ENCODE measurements at regions not wholly inside any gene's neighbourhood (a gene's known extent, or its start where the extent isn't known, plus 50 kb on each side); places are given as distances from the start of the nearest gene placed in this dataset.

- no peak overlapping the region for H3K27ac ChIP-seq (ENCODE audit: insufficient read depth in 1 of 2, low read depth in 1 of 2, low read length in 2 of 2, poor library complexity in 1 of 2, severe bottlenecking in 2 of 2)
- POLR2A ChIA-PET = no interaction called here
- DNase-seq = no peak
- WGBS (ENCODE audit: insufficient coverage) = 2% methylated on average over 6 of the region's 8 CpGs
- no peak overlapping the region for H3K4me3 ChIP-seq (ENCODE audit: control insufficient read depth in 1 of 7, extremely low read depth in 1 of 7, insufficient read depth in 4 of 7, low read depth in 2 of 7, low read length in 6 of 7)
- no peaks in the 10 kb centered on the region for H3K9me3 ChIP-seq (ENCODE audit: control extremely low read depth in 1 of 5, control insufficient read depth in 4 of 5, insufficient read depth in 2 of 5, low read depth in 1 of 5, low read length in 4 of 5)
- CTCF ChIA-PET = interaction anchor here (1.1 to 2.8 kb wide), 2 partner anchors 513 to 517 kb away, joined by 4 to 10 read pairs; no protein-coding TSS in a partner anchor
- H3K4me1 ChIP-seq (ENCODE audit: control extremely low read depth in 1 of 4, control insufficient read depth in 4 of 4, insufficient read depth in 4 of 4, low read length in 3 of 4) = peaks cover 0 to 5% (median 2%) of the 10 kb centered on the region in 4 experiments
- H3K27me3 ChIP-seq (replicated peaks in 2 of 5; ENCODE audit: control insufficient read depth in 4 of 5, insufficient read depth in 5 of 5, low read length in 4 of 5) = peaks cover 34 to 95% (median 58%) of the 10 kb centered on the region in 5 experiments
- H3K36me3 ChIP-seq (ENCODE audit: control insufficient read depth in 4 of 4, insufficient read depth in 4 of 4, low read length in 3 of 4) = no peaks in the 10 kb centered on the region
Measured at GRCh38 chr2:176643646-176644045, 374.4 kb downstream of the MTX2 start.

GRCh38 chr2:176645494-176645893 lies 376.3 kb downstream of the MTX2 start:
- peaks cover 0 to 5% (median 2%) of the 10 kb centered on the region in 4 experiments for H3K4me1 ChIP-seq (ENCODE audit: control extremely low read depth in 1 of 4, control insufficient read depth in 4 of 4, insufficient read depth in 4 of 4, low read length in 3 of 4)
- peaks cover 30 to 94% (median 53%) of the 10 kb centered on the region in 5 experiments for H3K27me3 ChIP-seq (replicated peaks in 2 of 5; ENCODE audit: control insufficient read depth in 4 of 5, insufficient read depth in 5 of 5, low read length in 4 of 5)
- DNase-seq = no peak
- no peaks in the 10 kb centered on the region for H3K36me3 ChIP-seq (ENCODE audit: control insufficient read depth in 4 of 4, insufficient read depth in 4 of 4, low read length in 3 of 4)
- H3K9me3 ChIP-seq (ENCODE audit: control extremely low read depth in 1 of 5, control insufficient read depth in 4 of 5, insufficient read depth in 2 of 5, low read depth in 1 of 5, low read length in 4 of 5) = no peaks in the 10 kb centered on the region
- ChIA-PET POLR2A (no interaction called here), CTCF (interaction anchor here (0.8 to 2.8 kb wide), 6 partner anchors 9 to 518 kb away, joined by 3 to 10 read pairs (median 6); no protein-coding TSS in a partner anchor)
- no peak overlapping the region for H3K4me3 ChIP-seq (ENCODE audit: control insufficient read depth in 1 of 7, extremely low read depth in 1 of 7, insufficient read depth in 4 of 7, low read depth in 2 of 7, low read length in 6 of 7)
- WGBS (ENCODE audit: insufficient coverage) = 100% methylated on average over 3 of the region's 3 CpGs
- no peak overlapping the region for H3K27ac ChIP-seq (ENCODE audit: insufficient read depth in 1 of 2, low read depth in 1 of 2, low read length in 2 of 2, poor library complexity in 1 of 2, severe bottlenecking in 2 of 2)

GRCh38 chr2:176646033-176646615 lies 376.9 kb downstream of the MTX2 start:
- Histone ChIP-seq H3K9me3 (ENCODE audit: control extremely low read depth in 1 of 5, control insufficient read depth in 4 of 5, insufficient read depth in 2 of 5, low read depth in 1 of 5, low read length in 4 of 5) (no peaks in the 10 kb centered on the region), H3K4me3 (ENCODE audit: control insufficient read depth in 1 of 7, extremely low read depth in 1 of 7, insufficient read depth in 4 of 7, low read depth in 2 of 7, low read length in 6 of 7) (no peak overlapping the region), H3K27ac (ENCODE audit: insufficient read depth in 1 of 2, low read depth in 1 of 2, low read length in 2 of 2, poor library complexity in 1 of 2, severe bottlenecking in 2 of 2) (no peak overlapping the region), H3K27me3 (replicated peaks in 2 of 5; ENCODE audit: control insufficient read depth in 4 of 5, insufficient read depth in 5 of 5, low read length in 4 of 5) (peaks cover 31 to 94% (median 50%) of the 10 kb centered on the region in 5 experiments), H3K4me1 (ENCODE audit: control extremely low read depth in 1 of 4, control insufficient read depth in 4 of 4, insufficient read depth in 4 of 4, low read length in 3 of 4) (peaks cover 0 to 5% (median 2%) of the 10 kb centered on the region in 4 experiments), H3K36me3 (ENCODE audit: control insufficient read depth in 4 of 4, insufficient read depth in 4 of 4, low read length in 3 of 4) (no peaks in the 10 kb centered on the region)
- ChIA-PET POLR2A (no interaction called here), CTCF (interaction anchor here (1.0 to 1.5 kb wide), 3 partner anchors 9 to 521 kb away, joined by 3 to 4 read pairs (median 3); no protein-coding TSS in a partner anchor)
- WGBS (ENCODE audit: insufficient coverage) = 95% methylated on average over 2 of the region's 5 CpGs
- no peak for DNase-seq

- CTCF ChIA-PET = interaction anchor here (0.8 to 1.5 kb wide), 7 partner anchors 7 to 520 kb away, joined by 3 to 4 read pairs (median 4); no protein-coding TSS in a partner anchor
- H3K36me3 ChIP-seq (ENCODE audit: control insufficient read depth in 4 of 4, insufficient read depth in 4 of 4, low read length in 3 of 4) = no peaks in the 10 kb centered on the region
- no peak overlapping the region for H3K27ac ChIP-seq (ENCODE audit: insufficient read depth in 1 of 2, low read depth in 1 of 2, low read length in 2 of 2, poor library complexity in 1 of 2, severe bottlenecking in 2 of 2)
- H3K27me3 ChIP-seq (replicated peaks in 2 of 5; ENCODE audit: control insufficient read depth in 4 of 5, insufficient read depth in 5 of 5, low read length in 4 of 5) = peaks cover 29 to 88% (median 50%) of the 10 kb centered on the region in 5 experiments
- POLR2A ChIA-PET = interaction anchor here (0.6 kb wide), 1 partner anchor 515 kb away, joined by 6 read pairs; no protein-coding TSS in a partner anchor
- H3K4me3 ChIP-seq (ENCODE audit: control insufficient read depth in 1 of 7, extremely low read depth in 1 of 7, insufficient read depth in 4 of 7, low read depth in 2 of 7, low read length in 6 of 7) = no peak overlapping the region
- no peaks in the 10 kb centered on the region for H3K9me3 ChIP-seq (ENCODE audit: control extremely low read depth in 1 of 5, control insufficient read depth in 4 of 5, insufficient read depth in 2 of 5, low read depth in 1 of 5, low read length in 4 of 5)
- H3K4me1 ChIP-seq (ENCODE audit: control extremely low read depth in 1 of 4, control insufficient read depth in 4 of 4, insufficient read depth in 4 of 4, low read length in 3 of 4) = peaks cover 0 to 5% (median 2%) of the 10 kb centered on the region in 4 experiments
- WGBS (ENCODE audit: insufficient coverage) = 95% methylated on average over 6 of the region's 11 CpGs
- DNase-seq = no peak
Measured at GRCh38 chr2:176647325-176648165, 378.3 kb downstream of the MTX2 start.

GRCh38 chr2:176648700-176649297 lies 379.6 kb downstream of the MTX2 start:
- WGBS (ENCODE audit: insufficient coverage) = 93% methylated on average over 5 of the region's 8 CpGs
- H3K4me3 ChIP-seq (ENCODE audit: control insufficient read depth in 1 of 7, extremely low read depth in 1 of 7, insufficient read depth in 4 of 7, low read depth in 2 of 7, low read length in 6 of 7) = no peak overlapping the region
- H3K4me1 ChIP-seq (ENCODE audit: control extremely low read depth in 1 of 4, control insufficient read depth in 4 of 4, insufficient read depth in 4 of 4, low read length in 3 of 4) = peaks cover 0 to 2% (median under 1%) of the 10 kb centered on the region in 4 experiments
- ChIA-PET CTCF (interaction anchor here (1.0 to 6.1 kb wide), 7 partner anchors 8 to 538 kb away, joined by 3 to 53 read pairs (median 4); no protein-coding TSS in a partner anchor), POLR2A (no interaction called here)
- H3K9me3 ChIP-seq (ENCODE audit: control extremely low read depth in 1 of 5, control insufficient read depth in 4 of 5, insufficient read depth in 2 of 5, low read depth in 1 of 5, low read length in 4 of 5) = no peaks in the 10 kb centered on the region
- H3K27me3 ChIP-seq (replicated peaks in 2 of 5; ENCODE audit: control insufficient read depth in 4 of 5, insufficient read depth in 5 of 5, low read length in 4 of 5) = peaks cover 21 to 76% (median 42%) of the 10 kb centered on the region in 5 experiments
- no peak overlapping the region for H3K27ac ChIP-seq (ENCODE audit: insufficient read depth in 1 of 2, low read depth in 1 of 2, low read length in 2 of 2, poor library complexity in 1 of 2, severe bottlenecking in 2 of 2)
- no peaks in the 10 kb centered on the region for H3K36me3 ChIP-seq (ENCODE audit: control insufficient read depth in 4 of 4, insufficient read depth in 4 of 4, low read length in 3 of 4)
- no peak for DNase-seq

GRCh38 chr2:176650104-176650837 lies 381.0 kb downstream of the MTX2 start:
- H3K36me3 ChIP-seq (ENCODE audit: control insufficient read depth in 4 of 4, insufficient read depth in 4 of 4, low read length in 3 of 4) = no peaks in the 10 kb centered on the region
- H3K9me3 ChIP-seq (ENCODE audit: control extremely low read depth in 1 of 5, control insufficient read depth in 4 of 5, insufficient read depth in 2 of 5, low read depth in 1 of 5, low read length in 4 of 5) = no peaks in the 10 kb centered on the region
- peak in 2 of 3 donors; percentile 42 to 55 for DNase-seq
- 96% methylated on average over 3 of the region's 4 CpGs for WGBS (ENCODE audit: insufficient coverage)
- H3K27me3 ChIP-seq (replicated peaks in 2 of 5; ENCODE audit: control insufficient read depth in 4 of 5, insufficient read depth in 5 of 5, low read length in 4 of 5) = peaks cover 19 to 67% (median 34%) of the 10 kb centered on the region in 5 experiments
- CTCF ChIA-PET = interaction anchor here (0.6 to 6.1 kb wide), 13 partner anchors 10 to 530 kb away, joined by 3 to 53 read pairs (median 6); no protein-coding TSS in a partner anchor
- H3K27ac ChIP-seq (ENCODE audit: insufficient read depth in 1 of 2, low read depth in 1 of 2, low read length in 2 of 2, poor library complexity in 1 of 2, severe bottlenecking in 2 of 2) = no peak overlapping the region
- H3K4me3 ChIP-seq (ENCODE audit: control insufficient read depth in 1 of 7, extremely low read depth in 1 of 7, insufficient read depth in 4 of 7, low read depth in 2 of 7, low read length in 6 of 7) = no peak overlapping the region
- POLR2A ChIA-PET = interaction anchor here (0.6 kb wide), 1 partner anchor 17 kb away, joined by 3 read pairs; no protein-coding TSS in a partner anchor
- peaks cover 0 to 2% (median 0%) of the 10 kb centered on the region in 4 experiments for H3K4me1 ChIP-seq (ENCODE audit: control extremely low read depth in 1 of 4, control insufficient read depth in 4 of 4, insufficient read depth in 4 of 4, low read length in 3 of 4)
